PC-3 (cell line): ENCODE measurements at regions not wholly inside any gene's neighbourhood (a gene's known extent, or its start where the extent isn't known, plus 50 kb on each side); places are given as distances from the start of the nearest gene placed in this dataset.

Experiments used
- EZH2 ChIP-seq: fragments of 300-600 bp; sonication (generic); IDR thresholded peaks from one replicate; pipeline ENCODE4 v1.6.1; 2017; ENCODE audit warnings: antibody characterized with exemption, mild to moderate bottlenecking, low read length; ENCODE audit not compliant: unreplicated experiment
- EZH2phosphoT487 ChIP-seq: fragments of 300-600 bp; sonication (generic); IDR thresholded peaks from 2 replicates; pipeline ENCODE4 v1.6.1; 2018; ENCODE audit warnings: mild to moderate bottlenecking, antibody characterized with exemption, low read length, borderline replicate concordance

DNA sequence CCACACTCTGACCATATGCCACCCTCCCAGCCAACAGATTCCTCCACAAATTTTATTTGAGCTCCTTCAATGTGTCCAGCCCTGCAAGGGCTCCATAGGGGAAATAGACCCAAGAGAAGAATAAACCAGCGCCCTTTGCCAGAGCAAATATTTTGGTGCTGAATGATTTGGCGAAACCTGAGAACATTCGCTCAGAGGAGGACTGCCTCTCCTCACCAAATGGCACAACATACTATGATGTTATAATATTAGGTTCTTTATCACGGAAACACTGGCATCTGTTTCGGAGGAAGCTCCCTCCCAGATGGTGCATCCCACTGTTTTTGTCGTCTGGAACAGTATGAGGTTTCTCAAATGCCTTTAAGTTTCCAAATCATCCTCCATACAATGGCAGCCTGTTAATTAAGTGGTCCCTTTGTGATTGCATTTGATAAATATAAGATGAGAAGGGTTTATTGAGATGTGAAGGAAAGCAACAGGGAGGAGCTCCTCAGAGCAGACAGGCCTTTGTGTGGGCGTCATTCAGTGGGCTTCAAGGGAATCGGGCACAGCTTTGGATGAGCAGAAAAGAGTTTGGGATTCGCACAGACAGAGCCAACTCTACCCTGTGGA, 139.1 kb upstream of the ADRA1B start:
- TF ChIP-seq EZH2 = no peak
- no peak for TF ChIP-seq EZH2phosphoT487
